GM12872 (cell line): ENCODE measurements at regions not wholly inside any gene's neighbourhood (a gene's known extent, or its start where the extent isn't known, plus 50 kb on each side); places are given as distances from the start of the nearest gene placed in this dataset.

ENCODE experiments used
- TF ChIP-seq, protein P1 (sequence below): IDR thresholded peaks from 3 replicates; pipeline ENCODE4 v1.5.1; 2011; ENCODE audit warnings: low read depth, mild to moderate bottlenecking, low read length, moderate library complexity; ENCODE audit not compliant: insufficient read depth

DNA sequence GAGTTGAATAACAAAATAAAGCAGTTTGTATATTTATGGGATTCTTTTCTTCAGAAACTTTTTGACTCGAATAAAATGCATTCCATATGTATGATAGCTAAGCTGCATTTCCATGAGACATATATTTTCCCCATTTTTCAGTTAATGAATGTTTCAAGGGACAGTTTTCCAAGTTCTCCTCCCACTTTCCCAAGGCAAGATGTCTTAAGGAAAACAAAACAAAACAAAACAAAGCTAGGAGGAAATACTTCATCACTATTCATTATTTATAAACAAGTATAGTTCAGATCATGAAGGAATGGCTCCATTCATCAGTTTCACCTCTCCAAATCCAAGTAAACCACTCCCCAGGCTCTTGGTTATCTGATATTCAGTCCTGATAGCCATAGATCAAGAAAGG is 261.0 kb downstream of the WDR11 start:
- TF ChIP-seq, protein P1, sequence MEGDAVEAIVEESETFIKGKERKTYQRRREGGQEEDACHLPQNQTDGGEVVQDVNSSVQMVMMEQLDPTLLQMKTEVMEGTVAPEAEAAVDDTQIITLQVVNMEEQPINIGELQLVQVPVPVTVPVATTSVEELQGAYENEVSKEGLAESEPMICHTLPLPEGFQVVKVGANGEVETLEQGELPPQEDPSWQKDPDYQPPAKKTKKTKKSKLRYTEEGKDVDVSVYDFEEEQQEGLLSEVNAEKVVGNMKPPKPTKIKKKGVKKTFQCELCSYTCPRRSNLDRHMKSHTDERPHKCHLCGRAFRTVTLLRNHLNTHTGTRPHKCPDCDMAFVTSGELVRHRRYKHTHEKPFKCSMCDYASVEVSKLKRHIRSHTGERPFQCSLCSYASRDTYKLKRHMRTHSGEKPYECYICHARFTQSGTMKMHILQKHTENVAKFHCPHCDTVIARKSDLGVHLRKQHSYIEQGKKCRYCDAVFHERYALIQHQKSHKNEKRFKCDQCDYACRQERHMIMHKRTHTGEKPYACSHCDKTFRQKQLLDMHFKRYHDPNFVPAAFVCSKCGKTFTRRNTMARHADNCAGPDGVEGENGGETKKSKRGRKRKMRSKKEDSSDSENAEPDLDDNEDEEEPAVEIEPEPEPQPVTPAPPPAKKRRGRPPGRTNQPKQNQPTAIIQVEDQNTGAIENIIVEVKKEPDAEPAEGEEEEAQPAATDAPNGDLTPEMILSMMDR: no peak

DNA sequence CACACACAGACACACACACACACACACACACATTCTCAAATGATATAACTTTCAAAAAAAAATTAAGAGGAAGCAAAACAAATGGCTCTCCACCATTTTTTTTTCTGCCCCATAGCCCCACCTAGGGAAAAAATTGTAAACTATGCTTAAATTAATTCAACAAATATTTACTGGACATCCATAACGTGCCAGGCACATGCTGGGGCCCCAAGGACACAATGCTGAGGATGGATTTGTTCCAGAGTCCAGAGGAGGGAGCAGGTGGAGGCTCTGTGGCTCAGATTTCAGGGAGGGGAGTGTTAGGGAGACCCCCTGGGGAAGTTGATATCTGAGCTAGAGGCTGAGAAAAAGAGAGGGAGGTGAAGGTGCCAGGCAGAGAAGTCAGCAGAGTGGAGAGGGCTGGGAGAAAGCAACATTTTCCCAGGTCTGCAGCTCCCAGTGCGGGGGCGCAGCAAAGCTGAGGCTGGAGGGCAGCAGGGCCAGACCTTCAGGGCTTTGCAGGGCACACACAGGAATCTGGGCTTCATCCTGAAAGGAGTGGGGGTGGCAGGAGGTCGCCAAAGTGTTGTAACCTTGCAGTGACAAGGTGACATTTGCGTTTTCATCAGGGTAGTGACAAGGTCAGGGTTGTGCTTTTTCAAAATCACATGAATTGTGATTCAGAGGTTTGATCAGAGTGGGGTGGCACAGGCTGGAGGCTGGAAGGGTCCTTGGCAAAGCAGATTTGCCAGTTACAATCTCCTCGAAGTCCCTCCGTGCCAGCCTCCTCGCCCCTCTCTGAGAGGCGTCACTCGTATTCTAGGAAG is 261.6 kb downstream of the WDR11 start:
- TF ChIP-seq, protein P1: no peak

DNA sequence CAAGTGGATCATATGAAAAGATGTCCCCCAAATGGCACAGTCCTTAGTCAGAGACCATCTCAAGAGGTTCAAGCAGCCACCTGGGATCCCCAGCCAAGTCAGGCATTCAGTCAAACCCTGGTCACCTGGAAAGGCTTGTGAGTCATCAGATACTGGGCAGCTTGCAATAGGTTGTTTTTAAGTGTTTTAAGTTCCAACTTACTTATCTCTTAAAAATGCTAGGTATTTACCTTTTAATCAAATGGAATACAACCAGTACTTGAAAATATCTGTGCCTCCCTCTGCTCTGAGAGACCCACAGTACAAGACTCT is 262.2 kb downstream of the WDR11 start:
- TF ChIP-seq, protein P1: no peak

DNA sequence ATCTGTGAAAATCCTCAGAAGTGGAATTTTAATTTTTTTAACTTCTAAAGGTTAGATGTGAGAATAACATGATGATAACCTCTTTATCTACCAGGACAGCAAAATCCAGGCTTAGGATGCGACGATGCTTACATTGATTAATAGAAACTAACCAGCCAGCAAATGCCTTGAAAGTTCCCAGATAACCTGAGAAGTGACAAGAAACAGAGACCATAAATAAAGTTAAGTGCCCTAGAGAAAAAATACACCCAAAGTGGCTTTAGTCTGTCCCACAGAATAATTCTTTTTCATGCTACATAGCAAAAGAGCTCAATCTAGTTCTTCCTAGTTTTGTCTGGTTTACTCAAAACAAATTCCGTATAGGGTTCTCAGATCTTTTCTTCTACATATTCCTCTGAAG is 262.7 kb downstream of the WDR11 start:
- TF ChIP-seq, protein P1: no peak

DNA sequence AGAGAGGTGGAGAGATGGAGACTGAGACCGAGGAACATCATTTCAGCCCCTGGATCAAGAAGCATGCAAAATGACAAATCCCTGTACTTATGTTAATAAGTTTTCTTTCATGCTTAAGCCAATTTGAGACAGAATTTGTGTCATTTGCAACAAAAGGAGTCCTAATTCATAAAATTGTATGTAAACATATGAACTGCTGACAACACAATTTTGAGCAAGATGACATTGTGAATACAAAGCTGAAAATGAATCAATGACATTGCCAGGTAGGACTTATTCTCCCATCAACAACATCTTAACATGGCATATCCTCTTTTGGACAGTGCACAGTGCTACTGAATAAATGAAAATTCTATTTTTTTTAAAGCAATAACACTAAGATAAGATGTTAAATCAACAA is 264.0 kb downstream of the WDR11 start:
- TF ChIP-seq, protein P1: no peak

DNA sequence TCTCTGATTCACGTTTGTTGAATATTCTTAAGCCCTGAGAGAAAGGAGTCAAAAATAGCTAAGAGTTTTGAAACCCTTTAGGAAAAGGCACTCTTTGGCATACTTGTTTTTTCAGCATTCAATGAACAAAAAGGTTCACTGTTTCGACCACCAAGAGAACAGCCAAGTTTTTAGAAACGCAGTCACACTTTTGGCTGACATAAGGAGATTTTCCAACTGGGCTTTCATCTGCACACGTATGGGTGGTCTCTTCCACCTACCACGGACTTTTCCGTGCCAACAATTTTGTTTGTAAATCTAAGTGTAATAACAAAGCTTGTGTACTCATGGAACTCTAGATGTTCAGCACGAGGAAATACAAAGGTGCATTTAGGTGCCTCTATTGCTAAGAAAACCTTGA is 270.3 kb downstream of the WDR11 start:
- TF ChIP-seq, protein P1: no peak

DNA sequence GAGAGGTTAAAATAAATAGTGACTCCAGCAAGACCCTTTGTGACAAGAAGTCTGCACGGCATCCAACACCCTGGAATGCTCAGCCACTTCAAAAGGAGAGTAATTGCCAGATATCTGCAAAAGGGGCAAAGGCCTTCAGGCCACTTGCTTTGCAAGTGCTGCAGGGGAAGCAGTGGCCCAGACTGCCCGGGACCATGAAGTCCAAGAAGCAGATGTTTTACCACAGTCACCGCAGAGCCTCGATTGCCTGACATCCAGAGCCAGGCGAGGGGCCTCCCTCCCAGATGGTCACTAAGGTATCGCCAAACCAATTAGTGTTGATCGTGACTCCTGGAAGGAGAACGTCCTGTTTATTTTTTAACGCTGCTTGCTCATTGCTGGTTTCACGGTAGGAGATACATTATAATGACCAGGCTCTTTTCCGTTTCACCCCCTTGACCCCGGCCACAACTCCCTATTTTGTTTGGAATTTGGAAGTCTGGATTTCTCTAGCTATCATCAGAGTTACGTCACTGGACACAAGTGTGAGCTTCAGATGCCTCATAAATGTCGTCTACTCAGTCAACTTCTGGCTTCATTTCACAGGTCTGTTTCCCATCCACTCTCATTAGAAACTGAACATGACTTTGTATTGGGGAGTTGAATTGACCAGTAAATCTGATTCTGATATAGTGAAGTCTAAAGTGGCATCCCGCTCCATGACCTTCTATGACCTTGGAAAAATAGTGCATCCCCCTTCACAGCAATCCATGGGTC is 276.2 kb downstream of the WDR11 start:
- TF ChIP-seq, protein P1: no peak
